ENCODE measurements at regions not wholly inside any gene's neighbourhood (a gene's known extent, or its start where the extent isn't known, plus 50 kb on each side); places are given as distances from the start of the nearest gene placed in this dataset.

GRCh38 chr20:47855799-47856198, 70.5 kb upstream of the SULF2 start:
- TF ChIP-seq REST (IDR thresholded peaks at IDR 0.05; ENCODE audit: low read depth) (no peak), YY1 (IDR thresholded peaks at IDR 0.05; ENCODE audit: low read depth) (no peak), TCF12 (IDR thresholded peaks at IDR 0.05; ENCODE audit: low read depth) (no peak)

All from Ishikawa (cell line).